GM19324 (cell line): ENCODE measurements at regions not wholly inside any gene's neighbourhood (a gene's known extent, or its start where the extent isn't known, plus 50 kb on each side); places are given as distances from the start of the nearest gene placed in this dataset.
"Not testable (repeated sequence)": the region's sequence is repeated elsewhere in the genome, so short reads cannot be mapped to it uniquely, and the experiment has no call there.

Experiments
- ATAC-seq: cut with Tn5 transposase; IDR thresholded peaks from one replicate; pipeline ENCODE4 v1.9.1; 2021; ENCODE audit warnings: mild to moderate bottlenecking, moderate library complexity; ENCODE audit not compliant: unreplicated experiment, low FRiP score

DNA sequence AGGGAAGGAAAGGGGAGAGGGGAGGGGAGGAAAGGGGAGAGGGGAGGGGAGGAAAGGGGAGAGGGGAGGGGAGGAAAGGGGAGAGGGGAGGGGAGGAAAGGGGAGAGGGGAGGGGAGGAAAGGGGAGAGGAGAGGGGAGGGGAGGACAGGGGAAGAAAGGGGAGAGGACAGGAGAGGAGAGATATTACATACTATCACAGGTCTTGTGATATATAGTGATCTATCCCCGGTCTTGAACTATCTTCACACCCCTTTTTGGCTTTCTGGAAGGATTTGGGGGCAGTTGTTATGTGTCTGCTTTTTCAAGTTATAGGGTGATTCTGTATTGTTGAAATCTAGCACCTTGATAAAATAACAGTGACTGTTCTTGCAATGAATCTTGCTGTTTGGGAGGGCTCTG lies 92.1 kb upstream of the ID2 start:
- no peak for ATAC-seq

DNA sequence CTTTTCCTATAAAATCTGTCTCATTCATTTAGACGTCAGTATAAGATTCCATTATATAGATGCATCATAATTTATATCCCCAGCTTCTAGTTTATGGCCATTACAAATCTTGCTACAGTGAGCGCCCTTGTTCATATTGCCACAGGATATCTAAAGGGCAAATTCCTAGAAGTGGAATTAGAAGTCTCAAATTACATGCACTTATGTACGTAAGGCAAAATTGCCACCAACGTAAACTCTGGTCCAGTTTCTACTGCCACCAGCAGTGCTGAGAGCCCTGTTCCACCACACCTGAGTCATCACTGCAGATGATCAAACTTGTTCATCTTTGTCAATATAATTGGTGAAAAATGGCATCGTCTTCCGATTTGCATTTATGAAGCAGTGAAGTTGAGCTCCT lies 90.9 kb upstream of the ID2 start:
- ATAC-seq = no peak

DNA sequence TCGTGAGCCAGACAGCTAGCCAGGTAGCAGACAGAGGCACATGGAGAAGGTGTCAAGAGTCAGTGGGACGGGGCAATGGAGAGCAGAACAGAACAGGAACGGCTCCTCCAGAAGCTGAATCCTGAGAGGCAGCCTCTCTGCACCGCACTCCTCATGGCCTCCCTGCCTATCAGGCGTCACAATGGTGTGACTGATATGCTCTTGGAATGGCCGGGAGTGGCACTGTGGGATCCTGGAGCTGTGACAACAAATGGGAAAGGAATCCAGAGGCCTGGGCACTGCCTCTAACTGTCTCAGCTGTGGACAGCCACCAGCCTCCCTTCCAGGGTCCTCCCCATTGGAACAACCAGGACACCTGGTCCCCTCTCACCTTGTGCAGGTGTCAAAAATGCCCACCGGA lies 89.1 kb upstream of the ID2 start:
- ATAC-seq = no peak

DNA sequence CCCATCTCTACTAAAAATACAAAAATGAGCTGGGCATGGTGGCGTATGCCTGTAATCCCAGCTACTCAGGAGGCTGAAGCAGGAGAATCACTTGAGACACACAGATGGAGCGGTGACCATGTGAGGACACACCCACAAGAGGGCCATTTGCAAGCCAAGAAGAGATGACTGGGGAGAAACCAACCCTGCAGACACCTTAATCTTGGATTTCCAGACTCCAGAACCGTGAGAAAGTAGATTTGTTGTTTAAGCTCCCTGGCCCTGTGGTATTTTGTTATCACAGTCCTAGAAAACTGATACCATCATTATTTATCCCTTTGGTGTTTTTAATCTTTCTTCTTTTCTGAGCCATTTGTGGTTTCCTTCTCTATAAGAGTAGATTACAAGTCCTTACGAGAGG lies 88.6 kb upstream of the ID2 start:
- no peak for ATAC-seq

DNA sequence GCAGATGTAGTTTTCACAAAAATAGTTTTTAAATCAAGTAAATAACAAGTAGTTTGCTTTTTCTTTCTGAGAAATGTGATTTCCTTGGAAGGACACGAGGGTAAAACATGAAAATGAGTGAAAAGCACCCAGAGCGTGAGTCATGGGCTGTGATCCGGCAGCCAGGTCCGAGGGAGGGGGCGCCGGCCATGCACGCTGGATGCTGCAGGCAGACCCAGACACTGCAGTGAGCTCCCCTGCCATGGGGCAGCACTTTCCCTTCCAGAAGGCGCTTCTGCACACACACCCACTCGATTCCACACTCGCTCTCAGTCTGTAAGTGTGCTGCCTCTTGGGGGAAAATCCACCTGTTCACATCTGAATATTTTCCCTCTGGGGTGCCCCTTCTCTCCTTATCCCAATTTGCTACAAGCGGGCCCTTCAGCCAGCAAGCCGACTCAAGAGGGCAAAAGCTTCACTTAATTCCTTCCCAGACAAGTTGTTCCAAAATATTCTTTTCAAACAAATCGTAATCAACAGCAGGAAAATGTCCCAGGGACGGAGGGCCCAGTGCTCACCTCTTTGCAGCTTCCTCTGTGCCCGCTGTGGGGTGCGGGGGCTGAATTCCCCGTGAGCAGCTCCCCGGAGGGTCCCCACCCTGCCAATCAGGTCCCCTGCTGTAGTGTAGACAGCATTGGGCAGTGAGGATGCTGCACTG lies 87.0 kb upstream of the ID2 start:
- no peak for ATAC-seq

DNA sequence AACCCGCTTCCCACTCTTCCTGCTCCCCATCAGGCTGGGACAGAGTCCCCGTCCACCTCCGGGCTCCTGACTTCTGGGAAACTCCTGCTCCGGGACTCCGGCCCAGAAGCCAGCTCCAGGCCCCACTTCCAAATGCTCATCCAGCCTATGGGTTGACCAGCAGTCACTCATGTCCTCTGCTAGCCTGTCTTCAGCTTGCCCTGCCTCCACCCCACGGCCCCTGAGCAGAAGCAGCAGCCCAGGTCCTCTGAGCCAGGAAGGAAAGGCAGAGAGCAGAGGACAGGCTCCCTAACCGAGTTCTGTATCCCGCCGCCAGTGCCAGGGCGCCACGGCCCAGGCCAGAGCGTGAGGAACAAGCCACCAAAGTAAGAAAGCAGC lies 86.4 kb upstream of the ID2 start:
- no peak for ATAC-seq

DNA sequence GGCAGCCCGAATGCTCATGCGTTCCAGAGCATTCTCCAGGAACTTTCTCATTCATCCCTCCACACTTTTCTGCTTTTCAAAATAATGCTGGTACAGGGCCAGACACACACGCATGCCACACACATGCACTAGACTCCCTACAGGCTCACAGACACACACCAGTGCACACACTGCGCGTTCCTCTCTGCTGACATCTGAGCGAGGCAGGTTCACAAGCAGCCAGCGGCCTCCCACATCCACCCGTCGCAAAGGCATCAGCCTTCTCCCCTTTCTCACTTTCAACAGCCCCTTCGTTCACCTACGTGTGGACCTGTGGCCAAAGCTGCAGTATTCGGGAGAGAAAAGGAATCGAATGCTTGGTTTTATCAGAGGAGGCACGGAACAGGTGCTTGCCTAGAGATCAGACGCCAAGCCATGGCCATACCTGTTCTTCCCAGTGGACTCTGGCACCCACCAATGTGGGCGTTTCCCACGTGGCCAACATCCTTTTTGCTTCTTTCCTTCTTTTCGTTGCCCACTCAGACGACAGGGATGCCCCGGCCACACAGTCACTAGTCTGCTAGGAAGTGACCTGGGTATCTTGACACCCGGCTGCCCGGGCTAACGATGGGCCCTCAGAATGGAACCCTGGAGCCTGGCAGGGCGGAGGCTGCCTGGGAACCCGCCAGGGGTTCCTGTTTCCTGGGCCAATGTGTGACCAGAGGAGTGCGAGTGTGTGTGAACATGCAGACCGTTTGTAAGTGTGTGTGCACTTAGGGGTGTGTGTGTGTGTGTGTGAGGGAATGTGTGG lies 85.8 kb upstream of the ID2 start:
- ATAC-seq = no peak

DNA sequence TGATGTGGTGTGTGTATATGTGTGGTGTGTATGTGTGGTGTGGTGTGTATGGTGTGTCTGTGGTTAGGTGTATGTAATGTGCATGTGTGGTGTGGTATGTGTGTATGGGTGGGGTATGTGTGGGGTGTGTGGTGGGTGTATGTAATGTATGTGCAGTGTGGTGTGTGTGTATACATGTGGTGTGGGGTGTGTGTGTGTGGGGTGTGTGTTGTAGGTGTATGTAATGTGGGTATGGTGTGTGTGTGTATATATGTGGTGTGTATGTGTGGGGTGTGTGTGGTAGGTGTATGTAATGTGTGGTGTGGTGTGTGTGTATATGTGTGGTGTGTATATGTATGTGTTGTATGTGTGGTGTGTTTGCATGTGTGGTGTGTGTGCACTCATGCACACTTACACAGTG lies 84.8 kb upstream of the ID2 start:
- ATAC-seq = no peak

DNA sequence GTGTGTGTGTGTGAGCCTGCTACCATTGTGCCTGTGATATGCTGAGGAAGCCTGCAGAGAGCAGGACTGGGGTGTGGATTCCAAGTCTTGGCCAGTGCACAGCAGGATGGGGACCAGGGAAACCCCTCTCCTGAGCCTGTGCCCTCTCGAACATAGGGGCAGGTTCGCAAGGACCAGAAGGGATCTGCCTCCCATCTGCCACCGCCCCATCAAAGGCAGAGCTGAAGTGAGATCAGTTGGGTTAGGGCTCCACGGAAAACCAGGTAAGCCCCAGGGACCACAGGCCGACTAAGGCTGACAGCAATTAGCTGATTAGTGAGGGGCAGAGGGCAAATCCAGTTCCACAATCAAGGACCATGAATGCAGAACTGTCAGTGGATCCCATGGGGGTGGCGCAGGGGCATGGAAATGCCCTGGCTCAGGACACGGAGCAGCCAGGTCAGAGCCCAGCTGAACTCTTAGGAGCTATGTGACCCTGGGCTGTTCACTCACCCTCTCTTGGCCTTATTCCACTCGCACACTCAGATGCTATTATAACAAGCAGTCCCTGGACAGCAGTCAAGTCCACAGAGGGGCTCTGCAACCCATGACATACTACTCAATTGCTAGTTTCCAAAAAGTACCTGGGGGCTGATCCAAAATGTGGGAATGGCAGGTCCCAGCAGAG lies 84.2 kb upstream of the ID2 start:
- no peak for ATAC-seq

DNA sequence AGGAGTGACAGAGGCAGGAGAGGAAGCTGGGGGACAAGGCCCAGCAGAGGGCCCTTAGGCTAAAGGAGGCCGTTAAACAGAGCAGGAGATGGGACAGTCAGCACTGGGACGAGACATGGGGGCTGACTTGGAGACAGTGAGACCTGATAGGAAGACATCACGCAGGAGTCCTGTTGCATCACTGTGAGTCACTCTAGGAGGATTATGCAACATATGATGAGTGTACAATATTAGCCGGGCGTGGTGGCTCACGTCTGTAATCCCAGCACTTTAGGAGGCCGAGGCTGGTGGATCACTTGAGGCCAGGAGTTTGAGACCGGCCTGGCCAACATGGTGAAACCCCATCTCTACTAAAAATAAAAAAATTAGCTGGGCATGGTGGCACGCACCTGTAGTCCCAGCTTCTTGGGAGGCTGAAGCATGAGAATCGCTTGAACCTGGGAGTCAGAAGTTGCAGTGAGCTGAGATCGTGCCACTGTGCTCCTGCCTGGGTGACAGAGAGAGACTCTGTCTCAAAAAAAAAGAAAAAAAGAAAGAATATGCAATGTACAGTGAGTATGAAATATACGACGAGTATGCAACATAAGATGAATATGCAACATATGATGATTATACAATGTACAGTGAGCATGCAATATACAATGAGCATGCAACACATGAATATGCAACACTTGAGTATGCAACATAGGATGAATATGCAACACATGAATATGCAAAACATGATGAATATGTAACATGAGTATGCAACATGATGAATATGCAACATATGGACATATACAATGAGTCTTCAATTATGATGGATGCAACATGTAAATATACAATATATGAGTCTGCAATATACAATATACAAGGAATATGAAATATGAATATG lies 83.3 kb upstream of the ID2 start:
- ATAC-seq = no peak

DNA sequence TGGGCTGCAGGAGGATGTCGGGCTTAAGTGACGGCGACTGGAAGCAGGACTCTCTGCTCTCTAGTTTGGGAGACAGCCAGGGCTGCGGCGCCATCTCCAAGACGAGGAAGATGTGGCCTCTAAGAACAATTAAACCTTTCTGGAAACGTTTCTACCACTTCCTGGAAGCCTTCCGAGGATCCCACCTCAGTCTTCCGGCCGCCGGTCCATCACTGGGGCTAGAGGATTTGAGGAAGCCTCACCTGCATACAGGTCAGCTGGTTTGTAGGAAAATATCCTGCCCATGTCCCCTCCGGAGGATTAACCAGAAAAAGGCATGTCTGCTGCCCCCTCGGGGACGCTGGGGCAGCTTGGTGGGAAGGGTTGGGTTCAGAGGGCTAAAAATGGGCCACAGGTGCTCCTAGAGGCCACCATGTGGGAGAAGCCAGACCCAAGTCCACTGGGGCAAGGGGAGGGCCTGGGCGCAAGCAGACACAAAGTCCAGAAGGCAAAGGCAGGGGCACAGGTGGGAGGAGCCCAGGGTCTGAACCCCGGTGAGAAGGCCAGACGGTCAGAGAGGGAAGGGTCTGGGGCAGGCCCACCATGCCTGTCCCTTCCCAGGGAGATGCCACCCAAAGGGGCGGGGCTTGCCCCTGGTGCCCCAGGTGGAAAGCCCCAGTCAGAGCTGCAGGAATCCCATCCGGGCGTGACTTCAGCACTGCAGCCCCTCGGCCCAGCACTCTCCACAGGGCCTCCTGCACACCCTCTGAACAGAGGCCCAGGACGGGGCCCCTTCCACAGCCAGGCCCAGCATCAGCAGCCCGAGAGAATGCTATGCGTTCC lies 82.2 kb upstream of the ID2 start:
- no peak for ATAC-seq

DNA sequence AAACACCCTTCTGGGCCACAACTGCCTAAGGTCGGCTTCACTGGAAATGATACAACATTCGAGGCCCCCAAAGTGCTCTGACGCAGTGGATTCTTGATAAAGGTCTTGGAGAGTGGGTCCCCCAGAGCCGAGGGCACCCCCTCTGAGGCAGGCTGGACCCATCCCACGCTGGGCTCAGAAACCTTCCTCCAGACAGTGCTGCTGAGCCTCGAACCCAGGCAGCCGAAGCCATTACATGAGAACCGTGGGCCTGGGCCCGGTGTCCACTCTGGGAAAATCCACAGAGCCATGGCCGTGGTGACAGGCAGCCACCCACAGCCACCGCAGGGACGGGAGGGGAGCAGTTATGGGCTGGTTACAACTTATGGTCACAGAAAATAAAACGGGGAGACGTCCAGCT lies 81.4 kb upstream of the ID2 start:
- ATAC-seq = no peak

DNA sequence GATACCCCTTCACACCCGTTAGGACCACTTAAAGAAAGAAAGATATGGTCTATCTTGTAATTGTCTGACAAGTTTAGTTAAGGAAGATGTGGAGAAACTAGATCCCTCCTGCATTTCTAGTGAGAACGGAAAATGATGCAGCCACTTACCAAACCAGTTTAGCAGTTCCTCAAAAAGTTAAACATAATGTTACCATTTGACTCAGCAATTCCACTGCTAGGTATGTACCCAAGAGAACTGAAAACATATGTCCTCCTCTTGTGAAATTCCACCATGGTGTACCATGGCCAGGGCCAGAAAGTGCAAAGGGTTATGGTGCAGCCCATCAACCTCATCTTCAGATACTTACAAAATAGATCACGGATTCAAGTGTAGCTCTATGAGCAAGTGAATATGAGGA lies 79.0 kb upstream of the ID2 start:
- ATAC-seq = no peak

DNA sequence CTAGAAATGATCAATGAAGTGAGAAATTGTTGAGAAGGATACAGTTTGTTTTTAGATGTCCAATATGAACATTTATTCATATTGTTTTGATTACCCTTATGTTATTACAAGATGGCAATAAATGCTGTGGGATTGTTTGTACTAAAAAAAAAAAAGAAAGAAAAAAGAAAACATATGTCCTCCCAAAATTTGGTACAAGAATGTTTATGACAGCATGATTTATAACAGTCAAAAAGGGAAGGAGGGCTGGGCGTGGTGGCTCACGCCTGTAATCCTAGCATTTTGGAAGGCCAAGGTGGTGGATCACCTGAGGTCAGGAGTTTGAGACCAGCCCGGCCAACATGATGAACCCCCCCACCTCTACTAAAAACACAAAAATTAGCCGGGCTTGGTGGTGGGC lies 78.5 kb upstream of the ID2 start:
- not testable (repeated sequence) for ATAC-seq

DNA sequence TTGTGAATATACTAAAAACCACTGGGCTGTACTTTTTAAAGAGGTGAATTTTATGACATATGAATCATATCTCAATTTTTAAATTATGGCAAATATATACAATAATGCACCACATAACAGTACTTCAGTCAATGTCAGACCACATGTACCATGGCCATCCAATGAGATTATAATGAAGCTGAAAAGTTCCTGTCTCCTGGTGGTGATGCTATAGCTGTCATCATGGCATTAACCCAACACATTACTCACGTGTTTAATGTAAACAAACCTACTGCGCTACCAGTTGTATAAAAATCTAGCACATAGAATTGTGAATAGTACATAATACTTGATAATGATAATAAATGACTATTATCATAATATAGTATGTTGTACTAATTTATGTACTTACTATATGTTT lies 77.6 kb upstream of the ID2 start:
- no peak for ATAC-seq

DNA sequence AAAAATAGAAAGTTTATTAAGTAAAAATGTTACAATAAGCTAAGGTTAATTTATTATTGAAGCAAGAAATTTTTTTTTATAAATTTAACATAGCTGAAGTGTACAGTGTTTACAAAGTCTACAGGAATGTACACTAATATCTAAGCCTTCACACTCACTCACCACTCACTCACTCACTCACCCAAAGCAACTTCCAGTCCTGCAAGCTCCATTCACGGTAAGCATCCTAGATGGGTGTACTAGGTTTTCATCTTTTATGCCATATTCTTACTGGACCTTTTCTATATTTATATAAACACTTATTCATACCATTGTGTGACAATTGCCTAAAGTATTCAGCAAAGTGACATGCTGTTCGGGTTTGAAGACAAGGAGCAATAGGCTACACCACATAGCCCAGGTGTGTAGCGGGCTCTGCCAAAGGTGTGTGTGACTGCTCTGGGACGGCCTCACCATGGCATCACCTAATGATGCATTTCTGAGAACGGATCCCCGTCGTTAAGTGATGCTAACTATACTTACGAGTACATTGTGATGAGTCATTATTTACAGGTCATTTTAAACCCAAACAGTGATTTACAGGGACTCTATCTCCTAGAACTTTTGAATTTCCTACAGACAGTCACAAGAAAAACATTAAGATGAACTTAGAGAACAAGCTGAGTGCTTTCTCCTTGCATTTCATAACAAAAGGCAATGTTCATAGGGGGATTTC lies 76.3 kb upstream of the ID2 start:
- no peak for ATAC-seq

DNA sequence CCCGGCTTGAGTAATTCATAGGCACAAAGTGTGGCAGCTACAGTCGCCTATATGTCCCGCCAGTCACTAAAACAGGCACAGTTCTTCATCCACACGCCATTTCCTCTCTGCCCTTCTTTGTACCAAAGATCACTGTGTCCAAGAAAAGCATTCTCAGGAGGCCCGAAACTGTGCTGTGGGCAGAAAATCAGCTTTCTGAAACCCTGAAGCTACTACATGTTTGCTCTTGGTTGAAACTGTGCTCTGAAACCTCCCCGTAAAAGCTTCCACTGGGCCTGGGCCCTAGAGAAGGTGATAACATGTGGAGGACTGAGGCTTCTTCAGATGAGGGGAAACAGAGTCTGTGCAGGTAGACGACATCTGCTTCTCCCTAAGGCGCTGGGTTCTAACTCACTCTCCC lies 75.6 kb upstream of the ID2 start:
- ATAC-seq = peak; percentile 95

DNA sequence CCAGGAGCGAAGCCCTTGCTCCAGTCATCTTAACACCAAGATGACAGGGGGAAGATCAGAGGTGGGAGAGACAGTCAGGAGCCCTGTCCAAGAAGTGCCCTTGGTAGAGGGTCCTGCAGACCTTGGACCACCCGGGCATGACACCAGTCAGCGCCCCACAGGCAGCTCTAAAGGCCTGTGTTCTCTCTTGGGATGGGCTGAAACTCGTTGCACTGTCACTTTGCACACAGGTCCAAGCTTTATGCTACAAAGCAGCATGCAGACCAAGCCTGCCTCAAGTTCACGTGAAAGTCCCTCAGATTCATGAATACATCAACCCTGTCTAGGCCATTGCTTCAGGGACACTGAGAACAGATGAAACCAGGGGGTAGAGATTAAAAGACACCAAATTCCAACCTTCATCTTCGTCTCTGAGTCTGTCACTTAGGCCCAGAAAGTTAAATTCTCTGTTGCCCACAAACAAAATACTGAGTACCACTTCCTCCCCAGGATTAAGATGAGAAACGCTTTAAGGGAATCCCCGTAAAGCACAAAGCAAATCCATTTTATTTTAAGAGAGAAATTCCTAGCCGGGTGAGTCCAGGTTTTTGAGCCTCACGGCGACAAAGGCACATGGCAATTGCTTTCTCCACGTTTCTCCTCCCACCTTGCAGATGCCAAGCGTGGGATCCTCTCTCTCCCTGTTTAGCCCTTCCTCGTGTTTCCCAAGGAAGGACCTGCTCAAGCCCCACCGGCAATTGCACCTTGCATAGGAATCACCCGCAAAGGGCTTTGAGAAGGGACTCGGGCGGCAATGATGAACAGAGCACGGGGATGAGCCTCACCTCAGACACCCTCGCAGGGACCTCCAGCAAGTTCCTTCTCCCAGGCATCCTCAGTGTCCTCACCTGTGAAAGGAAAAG lies 75.0 kb upstream of the ID2 start:
- ATAC-seq = peak; percentile 28
